Calu3 (cell line): ENCODE measurements at regions not wholly inside any gene's neighbourhood (a gene's known extent, or its start where the extent isn't known, plus 50 kb on each side); places are given as distances from the start of the nearest gene placed in this dataset.

Experiments
- BruUV-seq: library from RNA; stranded (reverse); fragments of 400-500 nt; replicated peaks from 2 replicates; lab custom pipeline; 2021; lab: Mats Ljungman, UMichigan
- CTCF ChIA-PET: fragments of 300-600 bp; sonication (Branson Sonifier 250); formaldehyde crosslinking; loops from one replicate; lab custom pipeline; 2022; ENCODE audit warnings: antibody characterized with exemption; lab: Charles Lee
- DNase-seq: peaks from one replicate; pipeline ENCODE4 v3.0.0; 2022
- H3K27ac Mint-ChIP-seq: one replicate; pipeline ENCODE4 v1.8.0; 2022; ENCODE audit warnings: mixed read lengths; ENCODE audit not compliant: unreplicated experiment
- H3K27me3 Mint-ChIP-seq: one replicate; pipeline ENCODE4 v1.8.0; 2022; ENCODE audit warnings: mixed read lengths; ENCODE audit not compliant: unreplicated experiment
- H3K36me3 Mint-ChIP-seq: one replicate; pipeline ENCODE4 v1.8.0; 2022; ENCODE audit warnings: mild to moderate bottlenecking, moderate library complexity, mixed read lengths; ENCODE audit not compliant: insufficient read depth, unreplicated experiment
- H3K4me1 Mint-ChIP-seq: one replicate; pipeline ENCODE4 v1.8.0; 2022; ENCODE audit warnings: mild to moderate bottlenecking, low read depth, mixed read lengths; ENCODE audit not compliant: unreplicated experiment
- H3K4me3 Mint-ChIP-seq: one replicate; pipeline ENCODE4 v1.8.0; 2022; ENCODE audit warnings: mild to moderate bottlenecking, low read depth, moderate library complexity, mixed read lengths; ENCODE audit not compliant: unreplicated experiment
- H3K9me3 Mint-ChIP-seq: one replicate; pipeline ENCODE4 v1.8.0; 2022; ENCODE audit warnings: low read depth, mixed read lengths; ENCODE audit not compliant: unreplicated experiment
- intact Hi-C: fragments of 100-400 bp; cut with micrococcal nuclease; formaldehyde crosslinking; loops from one replicate; pipeline ENCODE4 v1.10.0; 2022; ENCODE audit not compliant: unreplicated experiment
- TF ChIP-seq, protein P1 (sequence below): fragments of 200-600 bp; IDR thresholded peaks from one replicate; pipeline ENCODE4 v1.8.0; 2022; ENCODE audit warnings: antibody characterized with exemption; ENCODE audit not compliant: unreplicated experiment

DNA sequence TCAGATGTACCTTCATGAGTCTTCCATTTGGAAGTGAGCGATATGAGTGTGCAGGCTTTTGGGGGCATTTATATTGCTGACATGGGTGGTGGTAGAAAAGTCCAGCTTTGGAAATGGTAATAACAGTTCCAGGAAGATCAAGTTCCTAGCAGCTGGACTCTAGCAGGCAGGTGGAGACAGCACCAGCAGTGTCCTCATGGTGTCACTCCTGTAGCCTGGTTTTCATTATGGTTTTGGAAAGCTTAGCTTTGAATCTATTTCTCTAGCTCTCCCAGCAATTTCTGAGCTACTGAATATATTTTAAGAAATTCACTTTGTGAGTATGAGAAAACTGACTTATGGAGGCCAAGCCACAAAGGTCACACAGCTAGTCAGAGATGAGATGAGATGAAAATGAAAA is 523.2 kb upstream of the HTR2A start:
- no peaks in the 10 kb centered on the region for H3K27me3 Mint-ChIP-seq
- H3K4me3 Mint-ChIP-seq = no peak overlapping the region
- H3K4me1 Mint-ChIP-seq = no peaks in the 10 kb centered on the region
- CTCF ChIA-PET = interaction anchor here (1.0 kb wide), 1 partner anchor 39 kb away, joined by 5 read pairs; no protein-coding TSS in a partner anchor
- DNase-seq = no peak
- no TSS peak for BruUV-seq
- H3K36me3 Mint-ChIP-seq = no peaks in the 10 kb centered on the region
- TF ChIP-seq, protein P1, sequence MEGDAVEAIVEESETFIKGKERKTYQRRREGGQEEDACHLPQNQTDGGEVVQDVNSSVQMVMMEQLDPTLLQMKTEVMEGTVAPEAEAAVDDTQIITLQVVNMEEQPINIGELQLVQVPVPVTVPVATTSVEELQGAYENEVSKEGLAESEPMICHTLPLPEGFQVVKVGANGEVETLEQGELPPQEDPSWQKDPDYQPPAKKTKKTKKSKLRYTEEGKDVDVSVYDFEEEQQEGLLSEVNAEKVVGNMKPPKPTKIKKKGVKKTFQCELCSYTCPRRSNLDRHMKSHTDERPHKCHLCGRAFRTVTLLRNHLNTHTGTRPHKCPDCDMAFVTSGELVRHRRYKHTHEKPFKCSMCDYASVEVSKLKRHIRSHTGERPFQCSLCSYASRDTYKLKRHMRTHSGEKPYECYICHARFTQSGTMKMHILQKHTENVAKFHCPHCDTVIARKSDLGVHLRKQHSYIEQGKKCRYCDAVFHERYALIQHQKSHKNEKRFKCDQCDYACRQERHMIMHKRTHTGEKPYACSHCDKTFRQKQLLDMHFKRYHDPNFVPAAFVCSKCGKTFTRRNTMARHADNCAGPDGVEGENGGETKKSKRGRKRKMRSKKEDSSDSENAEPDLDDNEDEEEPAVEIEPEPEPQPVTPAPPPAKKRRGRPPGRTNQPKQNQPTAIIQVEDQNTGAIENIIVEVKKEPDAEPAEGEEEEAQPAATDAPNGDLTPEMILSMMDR = no peak
- H3K9me3 Mint-ChIP-seq = no peaks in the 10 kb centered on the region
- intact Hi-C loops = no loop called here
- H3K27ac Mint-ChIP-seq = no peak overlapping the region

DNA sequence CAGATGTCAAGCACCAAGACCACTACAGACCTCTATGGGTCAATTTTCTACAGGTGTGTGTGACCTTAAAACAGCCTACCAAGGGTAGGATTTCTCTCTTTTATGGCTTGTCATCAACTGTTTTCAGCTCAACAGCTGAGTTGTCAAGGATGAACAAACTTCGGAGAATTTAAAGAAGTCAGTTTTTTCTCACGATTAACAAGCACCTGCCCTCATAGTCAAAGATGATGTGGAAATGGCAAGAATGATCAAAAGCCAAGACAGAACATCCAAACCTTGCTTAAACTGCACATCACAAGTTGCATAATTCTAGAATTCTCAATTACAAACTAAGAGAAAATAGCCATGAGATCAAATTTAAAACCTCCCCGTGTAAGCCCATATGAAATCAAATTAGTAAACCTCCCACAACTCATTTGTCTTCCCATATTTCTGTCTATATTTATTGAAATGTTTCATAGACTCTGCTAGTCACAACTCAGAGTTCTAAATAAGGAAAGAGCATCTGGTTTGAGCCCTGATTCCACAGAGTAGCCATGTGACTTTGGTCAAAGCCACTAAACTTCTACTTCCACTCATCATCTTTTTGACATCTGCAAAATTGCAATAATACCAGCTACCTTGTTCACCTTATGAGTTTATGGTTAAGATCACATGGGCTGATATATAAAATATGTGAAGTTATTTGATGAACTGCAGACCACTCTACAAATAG is 521.5 kb upstream of the HTR2A start:
- Mint-ChIP-seq H3K27me3 (no peaks in the 10 kb centered on the region), H3K36me3 (no peaks in the 10 kb centered on the region), H3K4me3 (no peak overlapping the region), H3K4me1 (no peaks in the 10 kb centered on the region), H3K9me3 (no peaks in the 10 kb centered on the region), H3K27ac (no peak overlapping the region)
- CTCF ChIA-PET = no interaction called here
- intact Hi-C loops = no loop called here
- TF ChIP-seq, protein P1 = no peak
- no TSS peak for BruUV-seq
- no peak for DNase-seq

DNA sequence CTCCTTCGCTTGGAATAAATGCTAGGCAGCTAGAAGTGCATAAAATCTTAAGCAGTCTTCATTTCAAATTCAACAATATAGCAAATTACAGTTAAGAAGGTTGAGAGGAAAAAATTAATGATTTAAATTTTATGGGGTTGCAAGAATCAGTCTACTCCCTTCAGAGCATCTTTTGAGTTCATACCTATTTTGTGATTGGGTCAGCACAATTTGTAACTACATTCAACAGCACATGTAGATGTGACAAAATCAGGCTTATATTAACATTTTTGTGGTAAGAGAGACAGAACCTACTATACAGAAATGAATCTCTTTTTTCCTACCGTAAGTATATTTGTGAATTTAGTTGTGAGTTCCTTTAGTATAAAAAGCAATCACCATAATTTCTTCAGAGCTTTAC is 520.6 kb upstream of the HTR2A start:
- no peaks in the 10 kb centered on the region for H3K36me3 Mint-ChIP-seq
- H3K4me1 Mint-ChIP-seq = no peaks in the 10 kb centered on the region
- H3K27me3 Mint-ChIP-seq = no peaks in the 10 kb centered on the region
- intact Hi-C loops = no loop called here
- TF ChIP-seq, protein P1 = no peak
- DNase-seq = no peak
- H3K4me3 Mint-ChIP-seq = no peak overlapping the region
- BruUV-seq = no TSS peak
- no peak overlapping the region for H3K27ac Mint-ChIP-seq
- CTCF ChIA-PET = no interaction called here
- no peaks in the 10 kb centered on the region for H3K9me3 Mint-ChIP-seq

DNA sequence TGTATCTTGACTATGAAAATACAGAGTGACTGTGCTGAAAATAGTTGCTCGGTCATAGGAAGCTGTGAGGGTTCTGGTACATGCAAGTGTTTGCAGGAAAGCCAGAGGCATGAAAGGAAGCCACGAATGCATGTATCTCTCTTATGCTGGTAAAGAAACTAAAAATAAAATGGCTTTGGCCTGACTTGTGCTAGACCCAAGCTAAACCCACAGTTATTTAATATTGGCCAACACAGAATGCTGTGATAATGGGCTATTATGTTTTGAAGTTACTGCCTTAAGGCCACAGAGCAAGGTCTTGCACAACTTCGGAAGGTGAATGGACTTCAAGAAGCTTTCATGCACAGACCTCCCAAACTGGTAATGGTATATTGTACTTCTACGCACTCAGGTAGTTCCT is 518.2 kb upstream of the HTR2A start:
- intact Hi-C loops = no loop called here
- H3K27ac Mint-ChIP-seq = no peak overlapping the region
- H3K4me3 Mint-ChIP-seq = no peak overlapping the region
- H3K27me3 Mint-ChIP-seq = no peaks in the 10 kb centered on the region
- H3K36me3 Mint-ChIP-seq = no peaks in the 10 kb centered on the region
- BruUV-seq = no TSS peak
- H3K4me1 Mint-ChIP-seq = peaks cover 11% of the 10 kb centered on the region
- no peaks in the 10 kb centered on the region for H3K9me3 Mint-ChIP-seq
- CTCF ChIA-PET = no interaction called here
- no peak for DNase-seq
- TF ChIP-seq, protein P1 = no peak
